Transverse colon (tissue), 4 donors: ENCODE measurements at regions not wholly inside any gene's neighbourhood (a gene's known extent, or its start where the extent isn't known, plus 50 kb on each side); places are given as distances from the start of the nearest gene placed in this dataset.

Source experiments
- DNase-seq: peaks from one replicate; pipeline ENCODE4 v3.0.0-alpha.2; 2019
- H3K27ac ChIP-seq, 4 donors: fragments of 200-600 bp; sonication (generic); 2 replicates each; pipeline ENCODE4 v1.5.1; 2016 to 2018; ENCODE audit warnings: inconsistent platforms in 4 of 4
- H3K27me3 ChIP-seq: fragments of 200-600 bp; sonication (generic); 2 replicates; pipeline ENCODE4 v1.5.1; 2017; ENCODE audit warnings: inconsistent platforms
- H3K36me3 ChIP-seq, 4 donors: fragments of 200-600 bp; sonication (generic); 2 replicates each; pipeline ENCODE4 v1.5.1; 2017 to 2019; ENCODE audit warnings: inconsistent platforms in 4 of 4
- H3K4me1 ChIP-seq, 4 donors: fragments of 200-600 bp; sonication (generic); 2 replicates each; pipeline ENCODE4 v1.5.1; 2017 to 2020; ENCODE audit warnings: inconsistent platforms in 4 of 4
- H3K4me3 ChIP-seq, 4 donors: fragments of 200-600 bp; sonication (generic); 1 replicate in 1 of 4; 2 replicates in 3 of 4; pipeline versions ENCODE4 v1.5.1 to v1.6.1; 2017 to 2019; ENCODE audit warnings: inconsistent platforms in 4 of 4
- H3K9me3 ChIP-seq, 2 donors: fragments of 200-600 bp; sonication (generic); 2 replicates each; pipeline ENCODE4 v1.5.1; 2017 to 2019; ENCODE audit warnings: inconsistent platforms in 2 of 2
- CTCF ChIP-seq, 5 experiments: fragments of 200-600 bp in 3 of 5; fragments of 450-650 bp in 2 of 5; sonication (generic) in 3 of 5; IDR thresholded peaks; 1 replicate in 2 of 5; 2 replicates in 3 of 5; pipeline ENCODE4 v1.5.1; 2016 to 2017; ENCODE audit warnings: antibody characterized with exemption in 5 of 5, inconsistent platforms in 3 of 5, mild to moderate bottlenecking in 2 of 5, moderate library complexity in 1 of 5
- EP300 ChIP-seq: sonication (generic); formaldehyde crosslinking; IDR thresholded peaks from one replicate; pipeline ENCODE4 v1.6.1; 2017; ENCODE audit warnings: antibody characterized with exemption, low read depth
- POLR2A ChIP-seq: fragments of 450-650 bp; IDR thresholded peaks from one replicate; pipeline ENCODE4 v1.6.1; 2016; ENCODE audit warnings: antibody characterized with exemption, mild to moderate bottlenecking, moderate library complexity
- POLR2AphosphoS5 ChIP-seq, 3 donors: sonication (generic); formaldehyde crosslinking; IDR thresholded peaks; one replicate each; pipeline ENCODE4 v1.6.1; 2016; ENCODE audit warnings: antibody characterized with exemption in 3 of 3
- WGBS, 2 donors: methylation state at CpG; one replicate each; pipeline ENCODE4 v1.1.5; 2018; ENCODE audit warnings: low coverage in 1 of 2; 5-methylcytosine and 5-hydroxymethylcytosine counted together
- in situ Hi-C, 4 donors: fragments of 200-750 bp; cut with MboI; loops; one replicate each; pipeline versions ENCODE4 v1.15.0 to v1.15.1; 2017; ENCODE audit warnings: low sequenced_read_pairs in 3 of 4, low pct_ligation_motif_present in 1 of 4, low pct_unique_long_range_greater_than_20kb in 1 of 4
- intact Hi-C: fragments of 100-400 bp; cut with DNase I; formaldehyde crosslinking; loops from one replicate; pipeline ENCODE4 v1.15.1; 2023; ENCODE audit warnings: low total_unique reads

GRCh38 chr5:170442921-170443320 lies 53.8 kb upstream of the KCNMB1 start:
- 50% methylated on average over 5 of the region's 5 CpGs; no CpG with 5 or more reads in 1 of the 2 donors for WGBS, 2 donors
- in situ Hi-C loops = loop anchor here in 1 of 4 donors (25.0 kb wide), 1 partner anchor 169 kb away; no protein-coding TSS in a partner anchor
- Histone ChIP-seq H3K27ac (no peak overlapping the region), H3K9me3 (no peaks in the 10 kb centered on the region), H3K36me3 (no peaks in the 10 kb centered on the region), H3K4me3 (no peak overlapping the region), H3K27me3 (no peaks in the 10 kb centered on the region), H3K4me1 (no peaks in the 10 kb centered on the region)
- TF ChIP-seq EP300 = no peak
- no peak for TF ChIP-seq POLR2AphosphoS5 (IDR thresholded peaks at IDR 0.05)
- no peak for TF ChIP-seq POLR2A
- no peak for TF ChIP-seq CTCF (IDR thresholded peaks at IDR 0.05)
- intact Hi-C loops = no loop called here
- no peak for DNase-seq

- no peak for TF ChIP-seq POLR2A
- no peak for TF ChIP-seq EP300
- TF ChIP-seq CTCF (IDR thresholded peaks at IDR 0.05) = no peak
- TF ChIP-seq POLR2AphosphoS5 (IDR thresholded peaks at IDR 0.05) = no peak
- no peak for DNase-seq
- no peak overlapping the region for H3K4me3 ChIP-seq
- no peak overlapping the region for H3K27ac ChIP-seq
- no peaks in the 10 kb centered on the region for H3K4me1 ChIP-seq
- in situ Hi-C loops (loop anchor here in 1 of 4 donors (25.0 kb wide), 1 partner anchor 170 kb away; no protein-coding TSS in a partner anchor), intact Hi-C loops (no loop called here)
- no peaks in the 10 kb centered on the region for H3K9me3 ChIP-seq
- H3K27me3 ChIP-seq = no peaks in the 10 kb centered on the region
- no peaks in the 10 kb centered on the region for H3K36me3 ChIP-seq
- WGBS, 2 donors = 89% methylated on average over 5 of the region's 5 CpGs; no CpG with 5 or more reads in 1 of the 2 donors
Observed at GRCh38 chr5:170442391-170442790, 53.2 kb upstream of the KCNMB1 start.

- WGBS, 2 donors = 84% methylated on average over 10 of the region's 10 CpGs; no CpG with 5 or more reads in 1 of the 2 donors
- Histone ChIP-seq H3K27ac (no peak overlapping the region), H3K27me3 (no peaks in the 10 kb centered on the region), H3K4me1 (no peaks in the 10 kb centered on the region), H3K36me3 (no peaks in the 10 kb centered on the region), H3K9me3 (no peaks in the 10 kb centered on the region), H3K4me3 (no peak overlapping the region)
- no peak for DNase-seq
- intact Hi-C loops = no loop called here
- no peak for TF ChIP-seq CTCF (IDR thresholded peaks at IDR 0.05)
- no peak for TF ChIP-seq EP300
- in situ Hi-C loops = loop anchor here in 1 of 4 donors (25.0 kb wide), 1 partner anchor 171 kb away; no protein-coding TSS in a partner anchor
Observed at GRCh38 chr5:170441393-170441784, 52.2 kb upstream of the KCNMB1 start.

GRCh38 chr5:170440771-170441392 lies 51.7 kb upstream of the KCNMB1 start:
- no peak for DNase-seq
- in situ Hi-C loops (loop anchor here in 1 of 4 donors (25.0 kb wide), 1 partner anchor 171 kb away; no protein-coding TSS in a partner anchor), intact Hi-C loops (no loop called here)
- no peaks in the 10 kb centered on the region for H3K27me3 ChIP-seq
- no peaks in the 10 kb centered on the region for H3K4me1 ChIP-seq
- no peaks in the 10 kb centered on the region for H3K36me3 ChIP-seq
- no peak overlapping the region for H3K27ac ChIP-seq
- WGBS, 2 donors = 71 to 76% methylated on average over 3 to 9 of the region's 9 CpGs
- no peaks in the 10 kb centered on the region for H3K9me3 ChIP-seq
- no peak for TF ChIP-seq EP300
- TF ChIP-seq POLR2A = no peak
- no peak for TF ChIP-seq CTCF (IDR thresholded peaks at IDR 0.05)
- no peak for TF ChIP-seq POLR2AphosphoS5 (IDR thresholded peaks at IDR 0.05)
- no peak overlapping the region for H3K4me3 ChIP-seq
